OCI-LY7 (cell line): ENCODE measurements at regions not wholly inside any gene's neighbourhood (a gene's known extent, or its start where the extent isn't known, plus 50 kb on each side); places are given as distances from the start of the nearest gene placed in this dataset.

Experiments
- EZH2phosphoT487 ChIP-seq: fragments of 200-600 bp; sonication (generic); IDR thresholded peaks from 2 replicates; pipeline ENCODE4 v1.6.1; 2018; ENCODE audit warnings: low read depth, borderline replicate concordance, mild to moderate bottlenecking, mixed run types, antibody characterized with exemption, low read length, moderate library complexity, mixed read lengths
- TF ChIP-seq, protein P1 (sequence below): fragments of 200-600 bp; sonication (generic); conservative IDR thresholded peaks from 2 replicates; pipeline ENCODE4 v1.5.1; 2014; ENCODE audit warnings: mild to moderate bottlenecking, antibody characterized with exemption, low read length, moderate library complexity, mixed read lengths

DNA sequence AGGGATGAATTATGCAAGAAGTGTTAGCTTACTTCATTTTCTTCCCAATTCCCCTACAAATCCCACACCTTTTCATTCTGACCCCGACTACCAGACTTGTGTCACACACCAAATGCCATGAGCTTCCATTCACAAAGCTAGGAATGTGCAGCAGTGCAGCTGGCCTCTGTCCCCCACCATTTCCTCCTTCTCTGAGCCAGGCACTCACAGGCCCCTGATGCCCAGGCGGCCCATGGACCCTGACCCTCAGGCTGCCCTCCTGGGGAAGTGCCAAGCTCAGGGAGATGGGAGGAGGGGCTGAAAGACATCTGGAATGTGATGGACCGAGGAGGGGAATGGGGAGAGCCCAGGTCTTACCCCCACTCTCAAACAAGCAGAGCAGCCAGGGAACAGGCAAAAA, 67.0 kb upstream of the BCOR start:
- TF ChIP-seq, protein P1, sequence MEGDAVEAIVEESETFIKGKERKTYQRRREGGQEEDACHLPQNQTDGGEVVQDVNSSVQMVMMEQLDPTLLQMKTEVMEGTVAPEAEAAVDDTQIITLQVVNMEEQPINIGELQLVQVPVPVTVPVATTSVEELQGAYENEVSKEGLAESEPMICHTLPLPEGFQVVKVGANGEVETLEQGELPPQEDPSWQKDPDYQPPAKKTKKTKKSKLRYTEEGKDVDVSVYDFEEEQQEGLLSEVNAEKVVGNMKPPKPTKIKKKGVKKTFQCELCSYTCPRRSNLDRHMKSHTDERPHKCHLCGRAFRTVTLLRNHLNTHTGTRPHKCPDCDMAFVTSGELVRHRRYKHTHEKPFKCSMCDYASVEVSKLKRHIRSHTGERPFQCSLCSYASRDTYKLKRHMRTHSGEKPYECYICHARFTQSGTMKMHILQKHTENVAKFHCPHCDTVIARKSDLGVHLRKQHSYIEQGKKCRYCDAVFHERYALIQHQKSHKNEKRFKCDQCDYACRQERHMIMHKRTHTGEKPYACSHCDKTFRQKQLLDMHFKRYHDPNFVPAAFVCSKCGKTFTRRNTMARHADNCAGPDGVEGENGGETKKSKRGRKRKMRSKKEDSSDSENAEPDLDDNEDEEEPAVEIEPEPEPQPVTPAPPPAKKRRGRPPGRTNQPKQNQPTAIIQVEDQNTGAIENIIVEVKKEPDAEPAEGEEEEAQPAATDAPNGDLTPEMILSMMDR: no peak
- no peak for TF ChIP-seq EZH2phosphoT487
